NK-92 treated with Interleukin-12 subunit alpha and Interleukin-12 subunit beta, amount 100 ng/mL, for 24 hours (cell line): ENCODE measurements at regions not wholly inside any gene's neighbourhood (a gene's known extent, or its start where the extent isn't known, plus 50 kb on each side); places are given as distances from the start of the nearest gene placed in this dataset.

Experiments
- DNase-seq: peaks from one replicate; lab custom pipeline; 2025; lab: John Stamatoyannopoulos, UW

DNA sequence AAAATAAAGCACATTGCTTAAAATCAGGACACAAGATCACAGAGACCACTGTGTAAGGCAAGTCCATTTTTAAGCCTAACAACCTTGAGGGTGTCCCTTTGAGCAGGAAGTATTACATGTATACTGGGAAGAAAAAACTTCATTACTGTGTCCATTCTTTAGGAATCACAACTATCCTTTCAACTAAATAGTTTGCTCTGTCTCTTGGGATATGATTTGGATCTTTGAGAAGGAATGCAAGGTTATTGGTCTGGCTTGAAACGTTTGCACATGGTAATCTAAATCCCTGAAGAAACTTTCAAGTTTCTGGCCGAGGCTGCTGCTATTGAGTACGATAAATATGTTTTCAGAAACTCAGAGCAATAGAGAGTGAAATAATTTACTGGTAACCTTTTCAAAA, 923.0 kb upstream of the SEMA6A start:
- DNase-seq, result no peak

DNA sequence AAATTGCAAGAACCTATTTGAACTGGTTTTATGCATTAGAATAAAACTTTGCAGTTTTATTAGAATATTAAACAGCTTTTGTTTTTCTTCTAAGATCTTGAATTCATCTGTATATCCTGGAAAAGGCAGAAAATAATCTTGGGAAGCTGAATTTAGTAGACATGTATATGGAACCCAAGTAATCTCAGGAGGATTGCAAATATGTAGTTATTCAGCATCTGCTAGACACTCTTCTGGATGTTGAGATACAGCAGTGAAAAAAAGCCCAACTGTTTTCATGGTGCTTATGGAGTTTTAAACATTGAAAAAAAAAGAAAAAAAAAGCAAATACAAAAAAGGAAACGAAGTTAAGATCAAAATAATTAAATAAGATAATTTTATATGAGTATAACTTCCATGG, 922.2 kb upstream of the SEMA6A start:
- DNase-seq, result no peak

DNA sequence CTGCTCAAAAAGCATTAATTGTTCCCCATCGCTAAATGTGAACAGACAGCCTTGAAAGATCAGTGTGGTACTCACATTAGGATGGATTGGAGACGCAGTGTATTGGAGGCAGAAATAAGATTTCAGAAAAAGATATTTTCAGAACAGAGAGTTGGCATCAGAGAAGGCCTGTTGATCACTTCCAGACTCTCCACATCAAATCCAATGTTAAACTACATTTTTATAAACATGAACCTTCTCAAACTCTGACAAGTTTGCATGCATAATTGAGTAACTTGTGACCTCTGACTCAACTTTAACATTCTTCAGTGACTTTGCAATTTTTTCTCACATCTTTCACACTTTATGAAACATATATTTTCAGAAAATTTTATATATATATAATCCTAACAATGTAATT, 919.6 kb upstream of the SEMA6A start:
- DNase-seq, result no peak

DNA sequence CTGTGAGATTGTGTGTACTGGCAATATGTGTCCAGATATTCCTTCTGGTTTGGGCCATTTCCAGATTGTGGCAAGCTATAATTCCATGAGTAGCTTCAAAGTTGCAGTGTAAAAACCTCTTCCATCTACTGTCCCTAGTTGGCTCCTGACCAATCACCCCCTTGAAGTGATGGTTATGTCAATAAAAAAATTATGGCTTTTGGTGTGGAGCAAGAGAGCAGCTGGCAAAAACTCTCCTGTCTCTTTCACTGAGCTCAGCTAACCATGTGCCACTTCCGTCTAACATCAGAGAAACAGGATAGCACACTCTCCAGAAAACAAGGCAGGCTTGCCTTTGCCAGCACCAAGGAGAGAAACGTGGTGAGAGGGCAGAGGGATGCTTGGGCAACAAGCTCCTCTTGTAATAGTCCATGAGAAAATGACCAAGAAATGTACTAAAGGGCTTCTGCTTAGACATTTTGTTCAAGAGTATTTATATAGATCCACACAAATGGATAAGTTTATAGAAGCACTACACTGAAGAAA, 914.4 kb upstream of the SEMA6A start:
- DNase-seq, result no peak

DNA sequence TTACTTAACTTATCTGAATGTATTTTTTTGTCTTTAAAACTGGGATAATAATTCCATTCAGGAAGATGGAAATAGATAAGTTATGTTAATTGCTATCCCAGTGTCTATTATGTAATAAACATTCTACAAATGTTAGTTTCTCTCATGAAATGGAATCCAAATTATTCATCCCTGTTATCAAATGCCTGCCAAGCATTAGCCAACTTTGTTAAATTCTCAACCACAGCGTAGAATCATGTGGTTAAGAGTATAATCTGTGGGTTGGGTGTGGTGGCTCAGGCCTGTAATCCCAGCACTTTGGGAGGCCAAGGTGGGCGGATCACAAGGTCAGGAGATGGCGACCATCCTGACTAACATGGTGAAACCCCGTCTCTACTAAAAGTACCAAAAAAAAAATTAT, 912.9 kb upstream of the SEMA6A start:
- DNase-seq, result no peak

DNA sequence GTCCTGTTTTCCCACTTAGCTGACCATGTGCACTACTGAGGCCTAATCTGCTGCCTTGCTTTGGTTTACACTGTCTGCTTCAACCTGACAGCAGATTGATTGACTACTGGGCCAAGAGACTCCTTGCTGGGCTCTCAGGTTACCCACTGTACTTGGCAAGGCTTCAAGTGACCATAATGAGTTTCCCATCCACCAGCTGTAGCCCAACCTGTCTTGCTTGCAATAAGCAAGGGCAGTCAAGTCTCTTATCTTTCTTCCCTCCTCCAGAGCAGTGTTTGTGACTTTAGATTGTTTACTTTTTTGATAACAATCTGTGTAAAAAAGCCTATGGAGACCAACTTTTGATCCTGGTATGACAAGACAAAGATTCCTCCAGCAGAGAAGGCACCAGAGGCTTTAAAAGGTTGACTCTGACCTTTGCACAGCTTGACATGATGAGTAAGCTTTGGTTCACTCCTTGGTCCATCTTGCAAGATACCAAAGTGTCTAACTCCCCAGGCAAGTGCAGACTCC, 912.3 kb upstream of the SEMA6A start:
- no peak for DNase-seq

DNA sequence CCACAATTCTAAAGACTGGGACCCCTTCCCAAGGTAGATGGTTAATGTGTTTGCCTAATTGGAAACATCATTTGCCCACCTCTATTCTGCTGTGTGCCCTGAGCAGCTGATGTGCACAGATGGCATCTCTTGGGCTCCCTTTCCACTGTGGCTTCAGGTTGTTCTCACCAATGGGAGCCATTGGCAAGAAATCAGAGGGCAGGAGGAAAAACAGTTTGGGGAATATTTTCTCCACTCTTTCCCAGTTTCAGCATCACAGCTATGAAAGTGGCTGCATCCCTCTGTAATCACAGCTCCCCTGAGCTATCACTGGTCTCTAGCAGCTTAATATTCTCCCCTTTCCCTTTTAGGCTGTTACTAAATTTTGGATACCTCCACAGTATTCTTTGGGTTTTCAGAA, 911.6 kb upstream of the SEMA6A start:
- DNase-seq, result no peak

DNA sequence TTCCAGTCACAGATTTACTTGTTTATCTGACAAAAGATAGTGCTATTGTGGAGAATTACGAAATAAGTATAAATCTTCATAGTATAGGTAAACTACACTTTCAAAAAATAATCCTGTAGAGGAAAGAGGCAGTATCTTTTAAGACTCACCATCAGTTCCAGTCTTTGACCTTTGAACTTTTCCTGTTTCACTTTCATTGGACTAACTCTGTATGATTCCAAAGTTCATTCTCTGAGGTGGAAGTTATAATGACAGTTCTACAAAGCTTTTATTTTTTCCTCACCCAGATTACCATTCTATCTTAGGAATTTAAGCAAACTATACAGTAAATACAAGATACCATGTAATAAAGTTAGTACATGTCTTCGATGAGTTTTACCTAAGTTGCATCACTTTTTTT, 901.3 kb upstream of the SEMA6A start:
- DNase-seq, result no peak

DNA sequence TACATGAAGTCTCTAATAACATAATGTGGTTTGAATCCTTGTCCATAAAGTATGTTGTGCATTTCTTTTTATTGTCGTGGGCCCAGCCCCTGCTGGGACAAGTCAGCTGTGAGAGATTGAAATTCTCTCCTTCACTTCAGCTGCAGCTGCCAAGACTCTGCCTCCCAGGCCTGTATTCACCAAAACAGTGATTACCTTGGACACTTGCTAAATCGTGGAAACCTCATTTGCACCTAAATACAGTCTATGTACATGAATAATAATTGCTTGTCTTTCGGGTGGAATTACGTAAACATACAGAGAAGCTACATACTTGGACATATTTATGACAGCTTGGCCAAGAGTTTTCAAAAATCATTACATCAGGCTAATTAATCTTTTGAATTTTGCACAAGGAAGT, 898.5 kb upstream of the SEMA6A start:
- DNase-seq, result no peak

DNA sequence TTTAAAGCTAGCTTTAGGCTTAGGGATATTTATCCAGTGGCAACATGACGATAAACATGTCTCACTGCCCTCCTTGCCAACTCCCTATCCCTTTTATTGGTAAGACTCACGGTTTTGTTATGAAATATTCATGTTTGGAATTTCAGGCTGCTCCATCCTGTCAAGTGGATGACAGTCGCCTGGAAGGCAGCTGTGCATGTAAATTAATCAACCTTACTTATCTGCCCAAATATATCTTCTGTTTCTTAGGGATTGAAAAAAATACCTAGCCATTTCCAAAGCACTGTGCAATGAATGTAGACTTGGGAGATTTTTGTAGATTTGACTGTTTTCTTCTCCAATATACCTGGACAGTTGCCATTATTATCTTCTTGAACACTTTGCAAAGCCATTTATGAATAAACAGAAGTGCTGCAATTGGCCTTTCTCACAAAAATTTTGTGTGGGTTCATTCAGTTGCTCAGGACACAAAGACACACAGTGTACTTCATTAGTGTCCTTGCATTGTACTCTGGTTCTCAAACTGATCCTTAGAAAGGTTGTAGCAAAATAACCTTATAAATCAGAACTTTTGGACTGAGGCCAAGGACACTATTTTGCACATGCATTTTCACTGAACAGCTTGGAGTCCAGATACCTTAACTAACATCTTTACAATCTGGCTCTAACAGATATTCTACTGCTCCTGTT, 889.4 kb upstream of the SEMA6A start:
- DNase-seq, result no peak

DNA sequence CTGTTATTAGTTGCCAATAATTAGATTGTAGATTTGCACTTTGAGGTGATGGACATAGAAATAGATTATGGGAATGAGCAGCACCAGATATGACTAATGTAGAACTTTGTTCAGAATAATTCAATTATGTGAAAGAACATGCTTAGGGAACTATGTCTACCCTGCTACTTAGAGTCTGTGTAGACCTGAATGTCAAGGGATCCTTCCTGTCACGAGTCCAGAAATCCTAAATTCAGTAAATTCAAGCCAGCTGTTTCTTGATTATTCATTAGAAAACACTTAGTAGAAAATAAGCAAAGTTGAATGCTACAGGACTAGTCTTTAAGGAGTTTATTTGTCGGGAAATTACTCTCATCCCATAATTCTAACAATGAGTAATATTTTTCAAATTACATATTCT, 887.3 kb upstream of the SEMA6A start:
- no peak for DNase-seq

DNA sequence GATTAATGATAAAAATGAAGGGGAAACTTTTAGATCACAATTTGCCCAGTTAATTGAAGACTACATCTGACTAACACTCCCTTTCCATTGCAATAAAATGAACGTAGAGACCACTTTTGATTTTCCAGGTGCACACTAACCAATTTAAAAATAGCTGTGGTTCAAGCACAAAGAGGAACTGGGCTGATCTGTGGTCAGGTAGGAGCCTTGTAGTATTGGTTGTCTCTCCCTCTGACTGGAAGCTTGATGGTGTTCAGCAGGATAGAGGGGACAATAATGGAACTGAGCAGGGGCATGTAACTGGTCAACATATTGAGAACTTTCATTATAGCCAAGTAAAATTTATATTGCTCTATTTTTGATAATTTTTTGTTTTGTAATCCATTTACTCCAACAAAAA, 886.8 kb upstream of the SEMA6A start:
- no peak for DNase-seq

DNA sequence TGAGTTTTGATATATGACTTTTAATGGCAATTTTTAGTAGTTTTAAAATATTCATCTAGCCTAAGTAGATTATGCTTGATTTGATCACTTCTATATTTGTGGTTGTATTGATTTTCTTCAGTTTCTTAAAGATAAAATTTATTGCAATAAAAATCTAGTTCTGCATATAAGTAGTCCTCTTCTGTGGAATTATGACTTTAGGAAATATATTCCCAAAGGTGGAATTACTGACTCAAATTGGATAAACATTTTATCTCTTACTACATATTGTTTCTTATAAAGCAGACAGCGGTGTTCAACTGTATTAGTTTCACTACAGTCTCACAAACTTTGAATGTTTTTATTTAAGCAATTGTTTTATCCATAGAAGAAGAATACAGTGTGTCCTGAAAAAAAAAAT, 883.0 kb upstream of the SEMA6A start:
- DNase-seq, result no peak

DNA sequence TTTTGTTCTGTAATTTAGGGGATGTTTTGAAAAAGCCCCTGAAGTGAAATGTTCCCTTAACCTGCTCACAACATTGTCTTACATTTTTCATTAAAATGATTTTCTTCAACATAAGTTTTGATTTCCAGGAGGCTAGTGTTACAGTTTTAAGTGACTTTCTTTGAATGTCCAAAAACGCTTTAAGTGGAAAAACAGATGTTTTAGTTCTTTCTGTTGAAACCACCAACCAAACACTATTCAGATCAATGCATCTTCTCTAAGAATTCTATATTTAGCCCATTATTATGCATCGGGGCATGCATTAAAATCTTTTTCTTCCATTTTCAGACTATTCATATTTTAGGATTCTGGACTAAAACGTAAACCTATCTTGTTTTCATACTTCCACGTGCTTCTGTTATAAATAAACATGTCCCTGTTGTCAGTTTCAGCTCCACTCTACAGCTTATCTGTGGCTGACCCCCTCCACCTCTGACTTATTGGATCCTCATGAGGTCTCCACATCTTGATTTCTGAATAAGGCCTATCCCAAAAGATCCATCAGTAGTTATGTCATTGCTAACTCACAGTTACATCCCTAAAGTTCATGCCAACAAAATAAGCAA, 882.3 kb upstream of the SEMA6A start:
- no peak for DNase-seq

DNA sequence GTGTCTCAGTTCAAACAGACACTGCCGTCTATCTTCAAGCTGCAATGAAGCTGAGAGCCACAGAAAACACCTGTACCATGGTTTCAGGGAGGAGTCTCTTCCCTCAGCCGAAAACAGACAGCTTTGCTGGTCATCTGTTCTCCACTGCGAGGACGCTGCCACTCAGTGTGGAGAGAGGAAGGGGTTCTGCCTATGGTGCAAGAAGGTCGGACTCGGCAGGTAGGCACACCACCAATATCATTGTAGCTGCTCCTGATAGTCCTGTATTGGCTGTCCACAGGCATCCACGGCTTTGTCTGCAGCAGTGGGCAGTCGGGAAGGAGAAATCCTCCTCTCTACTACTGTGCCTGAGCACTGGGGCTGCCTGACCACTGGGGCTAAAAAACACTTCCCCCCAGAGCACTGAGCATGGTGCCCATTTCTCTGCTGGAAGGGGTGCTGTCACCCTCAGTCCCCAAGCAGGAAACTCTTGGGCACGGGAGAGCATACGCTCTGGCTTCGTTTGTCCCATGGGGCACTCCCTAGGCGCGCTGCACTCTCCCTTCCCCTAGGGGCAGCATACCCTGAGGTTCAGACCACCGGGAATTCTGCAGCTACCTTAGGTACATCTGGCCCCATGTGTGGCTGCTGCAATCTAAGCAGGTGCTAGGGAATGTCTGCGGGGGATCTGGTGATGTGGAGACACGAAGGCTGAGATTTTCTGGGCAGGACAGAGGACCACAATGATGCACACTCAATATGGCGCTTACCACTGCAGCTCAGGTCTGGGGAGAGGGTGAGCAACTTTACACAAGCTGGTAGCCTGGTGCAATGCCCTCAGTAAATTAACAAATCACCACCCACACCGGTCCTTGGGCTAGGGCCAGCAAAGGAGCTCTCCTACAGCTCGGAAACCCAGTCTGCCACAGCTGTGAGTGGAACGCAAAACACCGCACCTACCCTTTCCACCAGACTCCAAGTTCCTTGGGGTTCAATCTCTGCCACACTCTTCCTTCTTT, 880.9 kb upstream of the SEMA6A start:
- DNase-seq, result no peak

DNA sequence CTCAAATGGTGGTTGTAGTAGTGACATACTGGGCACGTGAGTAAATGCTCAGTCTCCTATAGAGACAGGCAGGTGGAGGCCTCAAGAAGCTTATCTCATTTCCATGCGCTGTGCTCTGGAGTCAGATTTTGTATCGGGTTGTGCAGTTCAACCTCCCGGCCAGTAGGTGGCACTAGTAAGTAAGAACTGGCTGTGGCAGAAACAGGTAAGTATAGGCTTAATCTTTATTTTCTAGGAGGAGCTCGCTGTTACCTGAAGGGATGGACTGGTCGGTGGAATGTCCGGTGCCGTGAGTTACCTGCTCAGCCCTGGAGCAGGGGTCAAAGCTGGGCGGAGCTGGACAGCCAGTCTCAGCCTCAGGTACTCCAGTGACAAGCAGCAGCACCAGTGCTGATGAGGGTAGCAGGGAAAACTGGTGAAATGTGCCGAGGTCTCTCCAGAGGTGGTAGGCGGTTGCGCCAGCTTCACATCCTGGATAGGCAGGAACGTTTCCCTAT, 880.1 kb upstream of the SEMA6A start:
- DNase-seq, result peak; percentile 4

DNA sequence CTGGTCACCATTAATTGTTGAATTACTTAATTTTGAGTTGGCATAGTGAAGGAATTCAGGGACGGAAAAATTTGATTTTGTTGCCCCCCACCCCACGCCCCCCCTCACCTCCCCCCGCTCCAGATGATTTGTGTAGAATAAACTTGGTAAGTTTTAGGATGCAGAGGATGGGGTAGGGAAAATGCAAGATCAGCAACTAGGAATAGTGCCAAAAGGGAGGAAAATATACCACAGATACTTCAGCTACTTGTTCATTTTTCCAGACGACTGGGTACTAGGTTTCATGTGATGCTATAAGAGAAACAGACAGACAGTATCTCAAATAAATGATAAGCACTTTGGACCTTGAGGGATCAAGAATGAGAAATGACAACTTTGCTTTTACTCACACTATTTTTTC, 862.2 kb upstream of the SEMA6A start:
- DNase-seq, result no peak

DNA sequence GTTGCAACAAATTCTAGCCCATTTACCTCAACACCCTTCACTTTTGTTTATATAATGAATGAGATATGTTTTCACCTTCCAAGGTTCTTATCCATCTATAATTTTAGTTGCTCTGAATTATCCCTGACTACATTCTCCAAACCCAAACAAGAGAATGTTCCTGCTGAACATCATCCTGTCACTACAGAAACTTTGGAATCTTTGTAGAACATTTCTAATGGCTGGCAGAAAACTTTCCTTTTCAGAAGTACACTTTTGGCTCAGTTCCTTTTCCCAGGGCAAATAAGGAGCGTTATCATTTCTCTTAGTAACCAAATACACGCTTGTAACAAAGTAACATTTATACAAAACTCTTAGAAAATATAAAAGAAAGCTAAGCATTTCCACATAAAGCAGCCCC, 860.6 kb upstream of the SEMA6A start:
- DNase-seq, result no peak

DNA sequence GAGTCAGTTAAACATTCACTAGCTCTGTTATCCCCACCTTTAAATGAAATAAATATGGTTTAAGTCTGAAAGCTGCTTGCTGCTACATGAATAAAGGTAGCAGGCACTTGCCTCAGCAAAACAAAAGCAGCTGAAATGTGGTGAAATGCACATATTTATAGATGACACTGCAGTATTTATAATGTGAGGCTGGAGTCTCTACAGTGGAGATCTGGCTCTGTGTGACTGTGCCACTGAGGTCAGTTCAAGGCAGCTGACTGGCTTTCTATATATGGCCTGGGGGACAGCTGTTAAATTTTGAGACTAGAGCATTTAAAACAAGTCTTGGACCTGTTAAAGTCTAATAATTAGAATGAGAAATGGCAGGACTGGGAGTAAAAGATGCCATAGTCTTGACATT, 859.6 kb upstream of the SEMA6A start:
- DNase-seq, result no peak

DNA sequence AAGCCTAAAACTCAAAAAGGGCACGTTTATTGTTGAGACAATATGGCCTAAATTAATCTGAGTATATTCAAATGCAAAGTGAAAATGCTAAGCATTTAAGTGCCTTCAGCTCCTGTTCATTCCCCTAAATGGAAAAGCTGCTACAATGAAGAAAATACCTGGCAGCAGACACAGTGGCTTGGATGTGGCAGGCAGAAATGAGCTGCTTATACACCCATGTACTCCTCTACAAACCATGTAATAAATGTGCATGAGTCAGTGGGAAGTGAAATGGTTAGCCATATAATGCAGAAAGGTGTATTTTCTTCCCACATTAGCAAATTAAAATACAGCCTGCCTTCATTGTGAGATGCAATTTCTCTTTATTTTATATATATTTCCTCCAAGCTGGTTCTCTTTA, 859.2 kb upstream of the SEMA6A start:
- no peak for DNase-seq

DNA sequence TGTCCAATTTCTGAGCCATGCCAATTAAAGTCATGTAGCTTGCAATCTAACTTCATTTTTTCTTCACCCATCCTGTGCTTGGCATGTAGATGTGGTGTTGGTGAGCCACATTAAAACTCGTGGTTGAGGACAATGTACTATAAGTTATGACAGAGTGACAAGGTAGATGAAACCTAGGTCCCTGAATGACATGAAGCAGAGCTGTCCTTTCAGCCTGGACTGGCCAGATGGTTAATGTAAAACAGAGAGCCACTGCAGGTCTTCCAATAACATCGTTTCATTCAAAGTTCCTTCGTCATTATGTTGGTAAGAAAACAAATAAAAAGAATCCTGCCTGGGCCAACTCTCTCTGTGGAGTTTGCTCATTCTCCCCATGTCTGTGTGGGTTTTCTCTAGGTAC, 856.5 kb upstream of the SEMA6A start:
- DNase-seq, result no peak

DNA sequence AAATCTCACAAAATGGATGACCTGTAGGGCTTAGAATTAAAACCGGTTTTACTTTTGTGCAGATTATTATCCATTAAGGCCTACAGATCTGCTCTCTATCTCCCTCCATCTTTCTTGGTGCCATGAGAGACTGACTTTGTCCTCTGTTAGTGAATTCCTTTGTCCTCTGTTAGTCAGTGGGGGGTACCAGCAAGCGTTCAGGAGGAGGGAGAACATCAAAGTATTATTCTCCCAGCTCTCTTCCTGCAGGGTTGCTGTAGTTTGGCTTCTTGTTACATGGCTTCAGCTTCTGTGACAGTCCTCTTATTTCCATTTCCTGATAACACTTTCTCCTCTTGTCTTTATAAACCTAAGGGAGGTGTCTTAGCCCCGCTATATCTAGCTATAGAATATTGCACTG, 850.5 kb upstream of the SEMA6A start:
- no peak for DNase-seq
